GM18873 (cell line): ENCODE measurements at regions not wholly inside any gene's neighbourhood (a gene's known extent, or its start where the extent isn't known, plus 50 kb on each side); places are given as distances from the start of the nearest gene placed in this dataset.

Experiments used
- ATAC-seq: cut with Tn5 transposase; IDR thresholded peaks from one replicate; pipeline ENCODE4 v1.9.1; 2021; ENCODE audit warnings: mild to moderate bottlenecking, moderate library complexity, moderate number of reproducible peaks; ENCODE audit not compliant: unreplicated experiment, low FRiP score

DNA sequence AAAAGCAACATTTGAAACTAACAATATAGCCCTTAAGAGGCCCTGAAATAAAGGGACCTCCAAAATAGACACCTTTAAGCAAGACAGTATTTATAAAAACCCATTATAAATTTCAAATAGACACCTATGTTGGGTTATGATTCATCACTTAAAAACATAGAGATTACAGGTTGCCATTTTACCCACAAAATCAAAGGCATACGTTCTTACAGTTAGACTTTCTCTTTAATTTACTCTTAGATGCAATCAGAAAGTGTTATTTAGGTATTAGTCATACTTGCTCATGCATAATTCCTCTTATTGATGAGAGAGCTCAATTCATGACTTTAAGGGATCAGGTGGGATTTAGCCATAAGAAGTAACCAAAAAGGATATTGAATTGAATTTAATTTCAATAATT lies 51.5 kb upstream of the TMEM200A start:
- no peak for ATAC-seq

- no peak for ATAC-seq
Observed at GRCh38 chr6:130313206-130313605, 52.6 kb upstream of the TMEM200A start.

- ATAC-seq: no peak
Observed at GRCh38 chr6:130309028-130309427, 56.8 kb upstream of the TMEM200A start.

GRCh38 chr6:130307752-130308361 lies 58.0 kb upstream of the TMEM200A start:
- no peak for ATAC-seq

- ATAC-seq: no peak
Observed at GRCh38 chr6:130306377-130306776, 59.4 kb upstream of the TMEM200A start.

- no peak for ATAC-seq
Observed at GRCh38 chr6:130303431-130303830, 62.4 kb upstream of the TMEM200A start.

- ATAC-seq: no peak
Observed at GRCh38 chr6:130298258-130298657, 67.6 kb upstream of the TMEM200A start.

- ATAC-seq: no peak
Observed at GRCh38 chr6:130296854-130297253, 69.0 kb upstream of the TMEM200A start.

DNA sequence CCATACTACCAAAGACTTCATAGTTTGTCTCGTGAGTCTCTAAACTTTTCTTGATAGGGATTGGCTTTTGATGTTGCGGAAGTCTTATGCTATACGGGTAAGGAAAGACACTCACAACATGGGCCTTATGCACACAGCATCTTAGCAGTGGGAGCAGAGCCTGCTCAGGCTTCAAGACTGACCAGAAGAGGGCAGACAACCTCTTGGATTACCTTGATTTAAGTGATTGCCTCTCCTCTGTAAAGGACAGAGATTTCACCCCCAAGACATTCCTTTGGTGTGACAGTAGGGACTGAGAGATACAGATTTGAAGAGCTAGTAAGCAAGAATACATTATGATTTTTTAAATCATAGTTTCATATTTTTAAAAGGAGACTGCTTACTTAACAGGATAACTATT lies 71.0 kb upstream of the SAMD3 start:
- peak; percentile 43 for ATAC-seq

DNA sequence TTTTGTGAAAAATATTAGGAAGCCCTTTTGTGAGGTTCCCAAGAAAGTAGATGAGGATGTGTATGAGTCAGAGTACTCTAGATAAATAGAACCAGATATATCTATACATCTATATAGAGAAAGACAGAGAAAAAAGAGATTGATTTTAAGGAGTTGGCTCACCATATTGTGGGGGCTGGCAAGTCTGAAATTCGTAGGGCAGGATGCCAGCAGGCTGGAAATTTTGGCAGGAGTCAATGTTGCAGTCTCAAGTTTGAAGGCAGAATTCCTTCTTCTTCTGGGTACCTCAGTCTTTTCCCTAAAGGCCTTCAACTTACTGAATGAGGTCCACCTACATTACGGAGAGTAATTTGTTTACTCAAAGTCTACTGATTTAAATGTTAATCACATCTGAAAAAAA lies 65.3 kb upstream of the SAMD3 start:
- ATAC-seq: no peak

- peak; percentile 76 for ATAC-seq
Observed at GRCh38 chr6:130282234-130282995, 59.7 kb upstream of the SAMD3 start.

DNA sequence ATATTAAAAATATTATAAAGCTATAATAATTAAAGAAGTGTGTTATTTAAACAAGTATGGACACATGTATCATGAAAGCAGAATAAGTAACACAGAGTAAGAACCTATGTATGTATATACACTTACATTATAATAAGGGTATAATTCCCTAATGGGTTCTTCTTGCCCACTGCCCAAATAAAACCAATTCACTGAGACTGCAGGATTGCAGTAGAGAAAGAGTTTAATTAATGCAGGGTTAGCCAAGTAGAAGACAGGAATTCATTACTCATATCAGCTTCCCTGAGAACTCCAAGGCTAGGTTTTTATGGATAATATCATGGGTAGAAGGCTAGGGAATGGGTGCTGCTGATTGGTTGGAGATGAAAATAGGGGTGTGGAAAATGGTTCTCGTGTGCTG lies 53.8 kb upstream of the SAMD3 start:
- no peak for ATAC-seq

DNA sequence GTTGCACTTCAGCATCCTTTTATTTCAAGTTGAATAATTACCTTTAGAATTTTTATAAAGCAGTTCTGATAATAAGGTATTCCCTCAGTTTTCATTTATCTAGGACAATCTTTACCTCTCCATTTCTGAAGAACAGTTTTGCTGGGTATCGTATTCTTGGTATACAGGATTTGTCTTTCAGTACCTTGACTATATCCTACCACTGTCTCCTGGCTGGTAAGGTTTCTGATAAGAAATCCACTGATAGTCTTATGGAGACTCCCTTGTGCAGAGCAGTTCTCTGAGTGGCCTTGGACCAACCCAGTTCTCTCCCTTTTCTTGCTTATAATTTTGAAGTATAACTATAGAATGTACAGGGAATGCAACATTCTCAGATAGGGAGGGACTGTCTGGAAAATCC lies 51.3 kb upstream of the SAMD3 start:
- ATAC-seq: no peak
